AG08395 (cell line): ENCODE measurements at regions not wholly inside any gene's neighbourhood (a gene's known extent, or its start where the extent isn't known, plus 50 kb on each side); places are given as distances from the start of the nearest gene placed in this dataset.
A peak's percentile ranks its signal among the peaks of the same experiment; 100 is the strongest.

Experiments used
- DNase-seq: peaks from one replicate; pipeline ENCODE4 v3.0.0; 2012; ENCODE audit warnings: mixed read lengths, low spot score

- peak; percentile 90 for DNase-seq
Measured at GRCh38 chr6:30396833-30397479, 52.0 kb downstream of the RPP21 start.

- no peak for DNase-seq
Measured at GRCh38 chr6:30397697-30398096, 52.7 kb downstream of the RPP21 start.

GRCh38 chr6:30399390-30400058 lies 54.6 kb downstream of the RPP21 start:
- no peak for DNase-seq

- no peak for DNase-seq
Measured at GRCh38 chr6:30405934-30406333, 61.0 kb downstream of the RPP21 start.

- DNase-seq = no peak
Measured at GRCh38 chr6:30409184-30409583, 64.2 kb downstream of the RPP21 start.

GRCh38 chr6:30411515-30412207 lies 66.7 kb downstream of the RPP21 start:
- no peak for DNase-seq

GRCh38 chr6:30418448-30418847 lies 70.9 kb upstream of the HLA-E start:
- no peak for DNase-seq

GRCh38 chr6:30424549-30424948 lies 64.8 kb upstream of the HLA-E start:
- DNase-seq = no peak
